Esophagus squamous epithelium (tissue), 5 donors: ENCODE measurements at regions not wholly inside any gene's neighbourhood (a gene's known extent, or its start where the extent isn't known, plus 50 kb on each side); places are given as distances from the start of the nearest gene placed in this dataset.
"Not testable (repeated sequence)": the region's sequence is repeated elsewhere in the genome, so short reads cannot be mapped to it uniquely, and the experiment has no call there.

Experiments
- DNase-seq: peaks from one replicate; lab custom pipeline; 2025; lab: John Stamatoyannopoulos, UW
- H3K27ac ChIP-seq, 4 donors: fragments of 200-600 bp; sonication (generic); one replicate each; pipeline ENCODE4 v1.5.1; 2016 to 2019; ENCODE audit warnings: mild to moderate bottlenecking in 1 of 4
- H3K27me3 ChIP-seq, 4 donors: fragments of 200-600 bp; sonication (generic); 1 replicate in 3 of 4; 2 replicates in 1 of 4; pipeline versions ENCODE4 v1.5.1 to v1.6.0; 2017 to 2021; ENCODE audit warnings: antibody characterized with exemption in 1 of 4
- H3K36me3 ChIP-seq, 3 donors: fragments of 200-600 bp; sonication (generic); one replicate each; pipeline ENCODE4 v1.5.1; 2016 to 2019
- H3K4me1 ChIP-seq, 3 donors: fragments of 200-600 bp; sonication (generic); one replicate each; pipeline ENCODE4 v1.5.1; 2017 to 2019
- H3K4me3 ChIP-seq, 4 donors: fragments of 200-600 bp; sonication (generic); 1 replicate in 3 of 4; 2 replicates in 1 of 4; pipeline ENCODE4 v1.5.1; 2016 to 2019; ENCODE audit warnings: mild to moderate bottlenecking in 2 of 4, moderate library complexity in 1 of 4
- H3K9me3 ChIP-seq, 3 donors: fragments of 200-600 bp; sonication (generic); one replicate each; pipeline ENCODE4 v1.5.1; 2016 to 2019
- CTCF ChIP-seq, 6 experiments: fragments of 450-650 bp in 4 of 6; fragments of 200-600 bp in 2 of 6; sonication (generic) in 2 of 6; IDR thresholded peaks; one replicate each; pipeline ENCODE4 v1.5.1; 2016 to 2019; ENCODE audit warnings: antibody characterized with exemption in 6 of 6, mild to moderate bottlenecking in 4 of 6, moderate library complexity in 4 of 6
- WGBS, 2 donors: methylation state at CpG; one replicate each; pipeline ENCODE4 v1.1.5; 2018; 5-methylcytosine and 5-hydroxymethylcytosine counted together
- intact Hi-C: fragments of 100-400 bp; cut with DNase I; formaldehyde crosslinking; loops from one replicate; pipeline ENCODE4 v1.15.0; 2022
- donor health status: DM: yes; HTN: yes; CAD: no.

GRCh38 chr10:47673128-47673527 is 90.3 kb downstream of the SYT15B start:
- WGBS, 2 donors, result no CpG with 5 or more reads among the region's 1 CpG
- H3K9me3 ChIP-seq, H3K27me3 ChIP-seq, DNase-seq, H3K36me3 ChIP-seq, intact Hi-C loops, H3K4me3 ChIP-seq, H3K27ac ChIP-seq, H3K4me1 ChIP-seq: not testable (repeated sequence)

- H3K36me3 ChIP-seq, H3K27me3 ChIP-seq, intact Hi-C loops, H3K4me1 ChIP-seq, H3K27ac ChIP-seq, H3K4me3 ChIP-seq, DNase-seq, H3K9me3 ChIP-seq: not testable (repeated sequence)
- WGBS, 2 donors, result 40 to 88% methylated on average over 1 of the region's 2 CpGs
Measured at GRCh38 chr10:47670857-47671256, 92.5 kb downstream of the SYT15B start.

GRCh38 chr10:47661955-47662577 is 101.3 kb downstream of the SYT15B start:
- H3K4me3 ChIP-seq, H3K4me1 ChIP-seq, intact Hi-C loops, H3K27ac ChIP-seq, DNase-seq, H3K27me3 ChIP-seq, H3K9me3 ChIP-seq, H3K36me3 ChIP-seq: not testable (repeated sequence)
- 80% methylated on average over 3 to 4 of the region's 8 CpGs for WGBS, 2 donors

GRCh38 chr10:47656732-47657131 is 106.7 kb downstream of the SYT15B start:
- H3K4me3 ChIP-seq, H3K36me3 ChIP-seq, H3K4me1 ChIP-seq, DNase-seq, H3K27me3 ChIP-seq, H3K9me3 ChIP-seq, intact Hi-C loops, H3K27ac ChIP-seq: not testable (repeated sequence)
- WGBS, 2 donors, result 56% methylated on average over 1 of the region's 2 CpGs; no CpG with 5 or more reads in 1 of the 2 donors

- DNase-seq, H3K27me3 ChIP-seq, intact Hi-C loops, H3K9me3 ChIP-seq, H3K36me3 ChIP-seq, H3K4me1 ChIP-seq, H3K4me3 ChIP-seq, H3K27ac ChIP-seq: not testable (repeated sequence)
- 56 to 61% methylated on average over 4 of the region's 4 CpGs for WGBS, 2 donors
Measured at GRCh38 chr10:47654161-47654560, 109.2 kb downstream of the SYT15B start.

- H3K4me1 ChIP-seq, H3K9me3 ChIP-seq, H3K27me3 ChIP-seq, H3K27ac ChIP-seq, intact Hi-C loops, H3K36me3 ChIP-seq, H3K4me3 ChIP-seq, DNase-seq: not testable (repeated sequence)
- 29% methylated on average over 1 of the region's 2 CpGs; no CpG with 5 or more reads in 1 of the 2 donors for WGBS, 2 donors
Measured at GRCh38 chr10:47648594-47648993, 114.8 kb downstream of the SYT15B start.

GRCh38 chr10:47647523-47648101 is 115.8 kb downstream of the SYT15B start:
- H3K4me3 ChIP-seq, DNase-seq, H3K4me1 ChIP-seq, H3K36me3 ChIP-seq, H3K27ac ChIP-seq, H3K27me3 ChIP-seq, H3K9me3 ChIP-seq, intact Hi-C loops: not testable (repeated sequence)
- 41 to 55% methylated on average over 3 of the region's 3 CpGs for WGBS, 2 donors

GRCh38 chr10:47646686-47647273 is 116.6 kb downstream of the SYT15B start:
- H3K4me3 ChIP-seq, H3K4me1 ChIP-seq, H3K27me3 ChIP-seq, H3K27ac ChIP-seq, DNase-seq, H3K36me3 ChIP-seq, intact Hi-C loops, H3K9me3 ChIP-seq: not testable (repeated sequence)
- WGBS, 2 donors, result 0% methylated on average over 2 of the region's 2 CpGs
- peak in 3 of 6 experiments; percentile 8 to 42 (median 14) for TF ChIP-seq CTCF (IDR thresholded peaks at IDR 0.05)

- DNase-seq, H3K4me1 ChIP-seq, H3K4me3 ChIP-seq, intact Hi-C loops, H3K27me3 ChIP-seq, H3K27ac ChIP-seq, H3K36me3 ChIP-seq, H3K9me3 ChIP-seq: not testable (repeated sequence)
- 88 to 90% methylated on average over 1 of the region's 1 CpG for WGBS, 2 donors
Measured at GRCh38 chr10:47626975-47627374, 103.5 kb upstream of the AGAP9 start.

GRCh38 chr10:47622719-47623118 is 99.3 kb upstream of the AGAP9 start:
- H3K27me3 ChIP-seq, H3K36me3 ChIP-seq, H3K4me1 ChIP-seq, H3K9me3 ChIP-seq, H3K4me3 ChIP-seq, H3K27ac ChIP-seq, intact Hi-C loops, DNase-seq: not testable (repeated sequence)
- 61 to 67% methylated on average over 2 of the region's 2 CpGs for WGBS, 2 donors

GRCh38 chr10:47619300-47620012 is 96.0 kb upstream of the AGAP9 start:
- H3K4me3 ChIP-seq, H3K4me1 ChIP-seq, H3K36me3 ChIP-seq, H3K27ac ChIP-seq, intact Hi-C loops, DNase-seq, H3K27me3 ChIP-seq, H3K9me3 ChIP-seq: not testable (repeated sequence)
- 49 to 57% methylated on average over 2 to 3 of the region's 3 CpGs for WGBS, 2 donors

- intact Hi-C loops, H3K27me3 ChIP-seq, H3K9me3 ChIP-seq, H3K4me1 ChIP-seq, DNase-seq, H3K27ac ChIP-seq, H3K4me3 ChIP-seq, H3K36me3 ChIP-seq: not testable (repeated sequence)
- no CpG with 5 or more reads among the region's 3 CpGs for whole genome bisulfite sequencing, 2 donors
Measured at GRCh38 chr10:47609311-47609710, 85.9 kb upstream of the AGAP9 start.
